LHCN-M2 (cell line): ENCODE measurements at regions not wholly inside any gene's neighbourhood (a gene's known extent, or its start where the extent isn't known, plus 50 kb on each side); places are given as distances from the start of the nearest gene placed in this dataset.

ENCODE experiments used
- DNase-seq: peaks from one replicate; pipeline ENCODE4 v3.0.0-alpha.2; 2012; ENCODE audit warnings: low read depth

- DNase-seq = no peak
Measured at GRCh38 chr13:40070357-40070756, 414.9 kb downstream of the COG6 start.

- no peak for DNase-seq
Measured at GRCh38 chr13:40072663-40073120, 417.2 kb downstream of the COG6 start.

DNA sequence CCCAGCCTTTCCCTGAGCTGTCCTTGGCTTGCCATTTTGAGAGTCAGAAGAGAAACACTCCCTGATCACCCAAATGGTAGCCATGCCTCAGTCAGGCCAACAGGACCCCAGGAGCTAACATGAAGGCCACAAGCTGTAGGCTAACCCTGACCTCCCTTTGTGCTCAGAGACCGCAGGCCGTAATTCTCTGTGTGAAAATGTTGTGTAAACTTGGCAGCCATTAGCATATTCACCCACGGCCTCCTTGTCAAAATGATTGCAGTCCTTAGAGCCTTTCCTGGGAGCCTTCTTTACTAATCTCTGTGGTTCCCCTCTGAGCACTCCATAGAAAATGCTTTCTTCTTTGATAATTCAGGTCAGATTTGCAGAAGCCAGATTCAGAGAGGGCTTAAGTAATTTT is 418.9 kb downstream of the COG6 start:
- DNase-seq = no peak

GRCh38 chr13:40075281-40075680 is 419.8 kb downstream of the COG6 start:
- DNase-seq = no peak

DNA sequence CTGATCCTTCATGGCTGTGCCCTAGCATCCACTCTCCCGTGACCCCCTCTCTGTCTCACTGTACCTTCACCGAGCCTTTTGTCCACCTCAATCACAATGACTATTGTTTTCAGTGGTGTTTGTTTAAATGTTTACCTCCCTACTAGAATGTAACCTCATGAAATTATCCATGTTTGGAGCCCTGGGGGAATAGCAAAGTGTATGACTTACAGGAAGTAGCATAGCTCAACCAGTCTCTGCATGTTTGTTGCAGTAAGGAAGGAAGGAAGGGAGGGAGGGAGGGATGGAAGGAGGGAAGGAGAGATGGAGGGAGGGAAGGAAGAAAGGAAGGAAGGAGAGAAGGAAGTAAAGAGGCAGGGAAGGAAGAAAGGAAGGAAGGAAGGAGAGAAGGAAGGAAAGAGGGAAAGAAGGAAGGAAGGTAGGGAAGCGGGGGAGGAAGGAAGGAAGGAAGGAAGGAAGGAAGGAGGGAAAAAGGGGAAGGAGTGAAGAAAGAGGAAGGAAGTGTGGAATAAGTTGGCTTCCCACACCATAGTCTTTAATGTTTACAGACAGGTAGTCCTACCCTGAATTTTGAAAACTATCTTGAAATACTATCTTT is 421.4 kb downstream of the COG6 start:
- no peak for DNase-seq

DNA sequence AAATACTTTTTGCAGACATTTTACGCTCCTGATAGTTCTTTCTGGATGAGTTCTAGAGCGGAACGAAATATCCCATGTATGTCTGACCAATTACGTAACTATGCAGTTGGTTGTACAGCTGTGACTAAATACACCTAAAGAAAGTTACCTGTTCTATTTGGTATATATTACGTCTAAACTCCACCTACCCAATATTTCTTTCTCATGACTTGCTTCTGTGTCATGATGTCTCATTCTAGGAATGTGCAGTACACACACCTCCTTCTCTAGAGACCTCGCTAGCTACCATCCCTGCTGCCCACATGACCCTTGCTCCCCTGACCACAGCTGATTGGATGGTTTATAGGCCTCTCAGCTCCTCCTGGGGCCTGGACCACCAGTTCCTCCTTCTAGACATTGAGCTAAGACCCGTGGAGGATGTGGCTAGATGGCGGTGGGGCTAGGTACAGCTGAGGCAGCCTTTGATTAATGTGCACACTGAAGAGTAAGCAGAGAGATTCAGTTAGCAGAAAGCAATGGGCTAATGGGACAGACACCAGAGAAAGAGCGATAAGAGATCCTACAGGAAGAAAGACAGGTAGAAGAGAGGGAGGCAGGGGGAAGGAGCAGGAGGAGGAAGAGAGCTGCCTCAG is 422.1 kb downstream of the COG6 start:
- DNase-seq = no peak

DNA sequence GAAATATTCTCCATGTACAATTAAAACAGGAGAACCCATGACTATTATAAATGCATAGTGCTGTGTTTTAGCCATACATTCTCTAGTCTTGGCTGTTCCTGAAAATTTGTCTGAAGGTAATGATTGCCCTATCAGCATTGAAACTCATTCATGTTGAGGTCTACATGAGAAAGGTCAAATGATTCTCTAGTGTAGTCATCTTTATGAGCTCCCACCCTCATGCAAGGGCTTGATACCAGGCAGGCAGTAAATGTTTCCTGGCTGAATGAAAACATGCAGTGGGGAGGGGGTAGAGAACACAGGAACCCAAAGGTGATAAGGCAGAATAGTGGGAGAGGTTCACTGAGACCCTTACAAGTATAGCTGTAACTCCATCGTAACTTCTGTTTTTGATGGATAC is 424.3 kb downstream of the COG6 start:
- DNase-seq = no peak

DNA sequence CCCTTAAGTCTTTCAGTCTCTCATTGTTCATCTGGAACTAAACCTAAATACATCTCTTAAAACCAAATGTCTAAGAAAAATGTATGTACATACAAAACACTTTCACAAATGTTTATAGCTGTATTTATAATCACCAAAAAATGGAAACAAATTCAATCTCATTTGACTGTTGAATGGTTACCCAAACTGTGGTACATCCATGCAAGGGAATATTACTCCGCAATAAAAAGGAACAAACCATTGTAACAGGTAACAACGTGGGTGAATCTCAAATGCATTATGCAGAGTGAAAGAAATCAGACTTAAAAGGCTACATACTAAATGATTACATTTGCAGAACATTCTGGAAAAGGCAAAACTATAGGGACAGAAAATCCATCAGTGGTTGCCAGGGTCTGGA is 425.2 kb downstream of the COG6 start:
- DNase-seq = no peak

DNA sequence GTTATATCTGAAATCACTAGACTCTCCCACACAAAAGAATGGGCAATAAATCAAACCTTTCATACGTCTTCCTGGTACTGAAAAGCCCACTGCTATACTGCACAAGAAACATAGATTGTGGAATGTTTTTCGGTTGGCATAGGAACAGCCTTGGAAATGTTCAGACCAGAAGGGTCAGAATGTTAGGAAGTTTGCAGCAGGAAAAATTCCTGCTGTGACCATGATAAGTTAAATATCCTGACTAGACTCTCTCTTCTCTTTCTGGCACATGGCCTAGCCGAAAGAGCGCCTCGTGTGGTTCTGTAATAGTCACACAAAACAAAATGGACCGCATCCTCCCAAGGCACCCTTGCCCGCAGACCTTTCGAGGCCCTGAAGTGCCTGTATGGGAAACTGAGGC is 427.2 kb downstream of the COG6 start:
- DNase-seq = no peak

DNA sequence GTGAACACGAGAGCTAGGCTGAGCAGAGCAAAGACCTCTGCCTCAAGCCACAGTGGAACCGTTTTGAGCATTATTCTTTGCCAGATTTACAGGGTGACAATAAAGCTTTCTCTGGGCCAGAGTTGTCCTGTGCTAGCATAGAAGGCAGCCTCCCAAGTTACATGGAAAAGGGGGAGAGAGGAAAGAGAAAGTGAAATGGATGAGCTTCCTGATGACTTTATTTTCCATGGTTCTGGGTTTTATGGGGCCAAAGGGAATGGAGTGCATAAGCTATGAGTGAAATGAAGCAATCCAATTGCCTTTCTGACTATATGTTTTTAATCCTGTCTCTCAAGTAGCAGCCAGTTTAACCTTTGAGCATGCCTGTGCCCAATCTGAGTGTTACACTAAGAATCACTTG is 428.4 kb downstream of the COG6 start:
- DNase-seq = no peak

- no peak for DNase-seq
Measured at GRCh38 chr13:40084934-40085333, 429.5 kb downstream of the COG6 start.

- DNase-seq = no peak
Measured at GRCh38 chr13:40087091-40088002, 431.9 kb downstream of the COG6 start.

DNA sequence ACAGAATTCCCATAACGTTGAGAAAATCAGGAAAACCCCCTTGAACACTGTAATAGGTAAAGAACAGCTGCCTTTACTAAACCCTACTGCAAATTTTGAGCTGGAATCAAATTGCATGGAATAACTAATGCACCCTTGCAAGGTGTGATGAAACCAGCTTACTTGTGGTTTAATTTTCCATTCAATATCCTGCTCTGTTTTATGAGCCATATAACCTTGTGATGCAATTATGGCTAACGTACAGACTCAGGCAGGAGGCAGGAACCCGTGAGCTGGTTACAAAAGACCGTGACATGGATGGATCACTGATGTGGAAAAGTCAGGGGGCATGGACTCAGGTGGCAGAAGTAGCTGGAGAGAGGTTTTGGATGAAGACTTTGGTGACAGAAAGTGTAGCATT is 438.6 kb downstream of the COG6 start:
- DNase-seq = no peak

- no peak for DNase-seq
Measured at GRCh38 chr13:40095695-40096356, 440.4 kb downstream of the COG6 start.

DNA sequence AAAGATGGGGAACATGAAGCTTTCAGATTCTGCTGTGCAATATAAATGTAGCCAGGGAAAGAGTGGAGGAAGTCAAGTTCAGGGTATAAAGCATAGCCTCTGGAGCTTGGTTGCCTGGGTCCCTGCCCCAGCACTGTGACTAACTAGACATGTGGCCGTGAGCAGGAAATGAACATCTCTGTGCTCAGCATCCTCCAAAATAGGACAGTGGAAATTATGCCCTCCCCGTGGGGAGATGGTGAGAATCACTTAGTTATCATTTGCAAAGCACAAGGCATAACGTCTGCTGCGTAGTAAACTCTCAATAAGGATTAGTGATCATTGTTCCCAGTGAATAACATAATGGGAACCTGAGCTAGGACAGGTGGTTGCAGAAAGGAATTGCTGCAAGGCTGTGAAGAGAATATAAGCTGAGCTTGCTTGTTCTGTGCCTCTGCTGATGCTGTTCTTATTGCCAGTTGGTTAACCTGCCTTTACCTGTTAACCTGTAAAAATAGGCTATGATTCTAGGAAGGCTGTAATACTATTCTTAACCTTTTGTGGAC is 441.0 kb downstream of the COG6 start:
- DNase-seq = no peak

DNA sequence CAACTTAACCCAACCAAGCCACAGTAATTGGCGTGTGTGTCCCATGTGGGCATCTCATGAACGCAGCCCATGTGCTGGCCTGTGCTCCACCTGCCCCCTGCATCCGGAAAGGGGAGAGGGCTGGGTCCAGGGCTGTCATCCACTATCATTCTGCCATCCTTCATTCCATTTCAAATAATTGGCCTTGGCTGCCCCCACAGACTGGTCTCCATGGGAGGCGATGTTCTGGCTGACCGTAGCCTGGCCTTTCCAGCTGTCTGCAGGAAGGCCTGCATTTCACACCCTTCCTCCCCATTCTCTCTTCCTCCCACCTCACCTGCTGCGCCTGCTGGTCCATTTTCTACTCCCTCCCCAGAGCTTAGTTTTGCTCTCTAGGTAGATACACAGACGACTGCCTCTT is 442.8 kb downstream of the COG6 start:
- DNase-seq = no peak

- no peak for DNase-seq
Measured at GRCh38 chr13:40101708-40102359, 446.4 kb downstream of the COG6 start.

DNA sequence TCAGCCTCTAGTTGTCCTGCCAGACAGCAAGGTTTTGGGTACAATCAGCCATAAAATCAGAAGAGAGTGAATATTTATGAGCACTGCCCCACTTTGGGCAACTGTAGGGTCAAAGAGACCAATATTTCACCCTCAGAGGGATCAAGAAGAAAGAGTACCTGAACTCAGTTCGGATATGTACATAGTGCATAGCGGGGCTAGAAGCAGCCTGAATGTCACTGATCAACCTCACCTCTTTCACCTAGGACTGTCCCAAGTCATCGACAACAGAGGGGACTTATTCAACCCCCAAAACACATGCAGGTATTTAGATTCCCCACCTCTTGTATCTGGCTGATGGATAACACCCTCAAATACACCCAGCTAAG is 446.9 kb downstream of the COG6 start:
- no peak for DNase-seq

DNA sequence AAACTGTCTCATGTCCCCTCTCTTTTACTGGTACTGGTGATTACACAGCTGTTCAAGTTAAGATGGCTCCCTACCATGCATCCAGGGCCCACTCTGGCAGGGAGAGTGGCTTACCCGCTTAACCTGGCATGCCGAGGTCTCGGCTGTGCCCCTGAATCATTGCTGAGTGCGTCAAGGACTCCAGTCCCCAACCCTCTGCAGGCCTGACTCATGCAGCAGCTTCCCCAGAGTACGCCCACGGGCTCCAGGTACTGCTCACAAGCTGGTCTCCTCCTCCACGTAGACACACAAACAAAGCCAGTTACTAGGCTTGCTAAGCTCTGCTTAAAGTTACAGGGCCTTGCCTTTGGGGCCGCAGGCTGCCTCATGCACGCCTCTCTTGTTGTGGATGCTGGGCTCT is 447.4 kb downstream of the COG6 start:
- DNase-seq = peak; percentile 75

GRCh38 chr13:40103864-40104263 is 448.4 kb downstream of the COG6 start:
- no peak for DNase-seq

DNA sequence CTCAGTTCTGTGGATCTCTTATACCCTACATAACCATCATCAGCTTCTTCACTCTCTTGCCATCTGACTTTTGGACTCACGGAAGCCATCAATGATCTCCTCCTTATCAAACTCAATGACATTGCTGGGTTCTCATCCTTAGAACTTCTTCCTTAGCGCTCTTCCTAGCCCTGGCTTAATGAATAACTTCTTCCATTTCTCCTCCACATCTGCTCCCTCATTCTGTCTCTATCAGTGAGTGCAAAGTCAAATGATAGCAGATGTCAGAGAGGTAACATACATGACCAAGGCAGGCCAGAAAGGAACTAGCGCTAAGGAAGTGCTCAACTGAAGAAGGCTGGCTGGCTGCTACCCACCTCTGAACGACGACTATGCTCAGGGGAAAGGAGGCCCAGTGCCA is 449.8 kb downstream of the COG6 start:
- DNase-seq = no peak
